K562 (cell line): ENCODE measurements at regions not wholly inside any gene's neighbourhood (a gene's known extent, or its start where the extent isn't known, plus 50 kb on each side); places are given as distances from the start of the nearest gene placed in this dataset.

Experiments used
- ATAC-seq: fragments of 200-7000 bp; cut with Tn5 transposase; 3 replicates; pipeline ENCODE4 v1.9.1; 2020; ENCODE audit warnings: moderate library complexity
- BruUV-seq: library from RNA; stranded (reverse); fragments of 400-500 nt; replicated peaks from 2 replicates; lab custom pipeline; 2021; lab: Mats Ljungman, UMichigan
- CTCF ChIA-PET: fragments of 300-600 bp; formaldehyde crosslinking; extraction: SDS; loops from one replicate; lab custom pipeline; 2021; ENCODE audit warnings: low intra/inter-chr PET ratio; lab: Yijun Ruan, JAX
- POLR2A ChIA-PET: fragments of 300-600, 350-650 bp; sonication (Branson Sonifier 250); formaldehyde crosslinking; extraction: SDS; loops from one replicate; lab custom pipeline; 2021; ENCODE audit warnings: antibody characterized with exemption, inconsistent platforms; lab: Yijun Ruan, JAX
- DNase-seq, 4 experiments: peaks; one replicate each; pipeline versions ENCODE4 v3.0.0 to v3.0.0-alpha.2; 2011 to 2018; ENCODE audit warnings: low spot score in 3 of 4, mixed read lengths in 3 of 4; ENCODE audit errors: extremely low read depth in 1 of 4
- FAIRE-seq: peaks from 2 replicates; lab custom pipeline; 2011; peaks lifted over from hg19 to GRCh38; lab: Jason Lieb, UNC
- H2AFZ ChIP-seq: 2 replicates; pipeline ENCODE4 v1.6.0; 2011; ENCODE audit warnings: low read depth, low read length, control low read depth, inconsistent platforms
- H3K27ac ChIP-seq: fragments of 200-600 bp; 3 replicates; pipeline ENCODE4 v1.8.0; 2011; ENCODE audit warnings: low read depth, mild to moderate bottlenecking, control low read depth, inconsistent platforms, low read length, moderate library complexity, mixed read lengths; ENCODE audit errors: extremely low read depth
- H3K27me3 ChIP-seq, 2 experiments: fragments of 300-600 bp in 1 of 2; 2 replicates in 1 of 2; 3 replicates in 1 of 2; pipeline versions ENCODE4 v1.6.0 to v1.8.0; 2011; ENCODE audit warnings: inconsistent platforms in 2 of 2, low read length in 2 of 2, mild to moderate bottlenecking in 1 of 2, mixed read lengths in 1 of 2, moderate library complexity in 1 of 2; ENCODE audit not compliant: control insufficient read depth in 2 of 2, insufficient read depth in 2 of 2
- H3K36me3 ChIP-seq: fragments of 300-600 bp; 3 replicates; pipeline ENCODE4 v1.8.0; 2011; ENCODE audit warnings: mild to moderate bottlenecking, low read length, inconsistent platforms; ENCODE audit not compliant: control insufficient read depth, insufficient read depth
- H3K4me1 ChIP-seq, 2 experiments: fragments of 200-600 bp in 1 of 2; replicated peaks in 1 of 2; 2 replicates in 1 of 2; 3 replicates in 1 of 2; pipeline versions ENCODE4 v1.5.1 to v1.8.0; 2011; ENCODE audit warnings: inconsistent platforms in 2 of 2, low read length in 2 of 2, mild to moderate bottlenecking in 1 of 2, mixed read lengths in 1 of 2, moderate library complexity in 1 of 2; ENCODE audit not compliant: control insufficient read depth in 2 of 2, insufficient read depth in 2 of 2
- H3K4me2 ChIP-seq: 2 replicates; pipeline ENCODE4 v1.6.1; 2011; ENCODE audit warnings: low read length, control low read depth, inconsistent platforms, mixed read lengths; ENCODE audit not compliant: insufficient read depth
- H3K4me3 ChIP-seq: fragments of 200-600 bp; sonication (generic), shearing (Covaris generic); 2 replicates; pipeline ENCODE4 v1.5.1; 2016; ENCODE audit warnings: control low read depth, inconsistent platforms
- H3K79me2 ChIP-seq: fragments of 200-600 bp; 3 replicates; pipeline ENCODE4 v1.8.0; 2011; ENCODE audit warnings: low read length, inconsistent platforms; ENCODE audit not compliant: control insufficient read depth, insufficient read depth
- H3K9ac ChIP-seq, 2 experiments: 2 replicates each; pipeline versions ENCODE4 v1.6.0 to v1.6.1; 2011; ENCODE audit warnings: low read depth in 2 of 2, low read length in 2 of 2, control low read depth in 1 of 2, inconsistent platforms in 1 of 2, mild to moderate bottlenecking in 1 of 2, mixed read lengths in 1 of 2; ENCODE audit not compliant: insufficient read depth in 1 of 2
- H3K9me1 ChIP-seq: one replicate; pipeline ENCODE4 v1.6.0; 2011; ENCODE audit warnings: inconsistent platforms, mild to moderate bottlenecking, low read length, moderate library complexity; ENCODE audit not compliant: control insufficient read depth, insufficient read depth
- H3K9me3 ChIP-seq: replicated peaks from 2 replicates; pipeline ENCODE4 v1.5.1; 2011; ENCODE audit warnings: low read depth, low read length, inconsistent platforms; ENCODE audit not compliant: control insufficient read depth, insufficient read depth
- H4K20me1 ChIP-seq: replicated peaks from 2 replicates; pipeline ENCODE4 v1.6.1; 2011; ENCODE audit warnings: low read length, inconsistent platforms, mixed read lengths; ENCODE audit not compliant: control insufficient read depth, insufficient read depth
- OTX1 ChIP-seq: fragments of 450-650 bp; formaldehyde crosslinking; IDR thresholded peaks from 2 replicates; pipeline ENCODE4 v1.4.0; 2022; ENCODE audit warnings: mild to moderate bottlenecking
- RBM25 ChIP-seq: fragments of 200-400 bp; formaldehyde crosslinking; IDR thresholded peaks from 2 replicates; pipeline ENCODE4 v1.6.1; 2018; ENCODE audit warnings: low read length, low read depth, moderate library complexity; ENCODE audit not compliant: severe bottlenecking
- TARDBP ChIP-seq: fragments of 450-650 bp; IDR thresholded peaks from 2 replicates; pipeline ENCODE4 v1.6.1; 2016
- TFAP4 ChIP-seq: sonication (generic); formaldehyde crosslinking; IDR thresholded peaks from 2 replicates; pipeline ENCODE4 v1.8.0; 2022; ENCODE audit warnings: missing genetic modification reagents, mild to moderate bottlenecking, moderate library complexity, borderline replicate concordance
- ZNF197 ChIP-seq: fragments of 200-800 bp; sonication (Bioruptor generic); IDR thresholded peaks from 2 replicates; pipeline ENCODE4 v1.6.1; 2016; ENCODE audit warnings: low read depth, missing genetic modification characterization, missing compliant biosample characterization
- ZNF41 ChIP-seq: fragments of 250-450 bp; sonication (Bioruptor Pico); conservative IDR thresholded peaks from 2 replicates; pipeline ENCODE4 v1.4.0; 2020; ENCODE audit warnings: mild to moderate bottlenecking
- ZNF586 ChIP-seq: fragments of 450-650 bp; formaldehyde crosslinking; conservative IDR thresholded peaks from 2 replicates; pipeline ENCODE4 v1.4.0; 2020; ENCODE audit warnings: mild to moderate bottlenecking, moderate library complexity
- WGBS: fragments of 100-300 bp; shearing (Covaris generic); methylation state at CpG from one replicate; pipeline ENCODE4 v1.1.6; 2016; ENCODE audit warnings: low coverage, mixed read lengths; ENCODE audit not compliant: insufficient coverage; ENCODE audit errors: missing lambda C conversion rate; 5-methylcytosine and 5-hydroxymethylcytosine counted together
- in situ Hi-C: fragments of 300-500 bp; cut with MboI; formaldehyde crosslinking; loops from 4 replicates; pipeline ENCODE4 v1.15.0; 2018; ENCODE audit warnings: inconsistent platforms, mixed read lengths
- intact Hi-C: fragments of 100-400 bp; cut with micrococcal nuclease; formaldehyde crosslinking; loops from 2 replicates; pipeline ENCODE4 v1.14.2; 2022
- TF ChIP-seq, protein P1 (sequence below): fragments of 450-650 bp; formaldehyde crosslinking; conservative IDR thresholded peaks from 2 replicates; pipeline ENCODE4 v1.4.0; 2022; ENCODE audit warnings: mild to moderate bottlenecking, missing genetic modification characterization

- TF ChIP-seq, protein P1, sequence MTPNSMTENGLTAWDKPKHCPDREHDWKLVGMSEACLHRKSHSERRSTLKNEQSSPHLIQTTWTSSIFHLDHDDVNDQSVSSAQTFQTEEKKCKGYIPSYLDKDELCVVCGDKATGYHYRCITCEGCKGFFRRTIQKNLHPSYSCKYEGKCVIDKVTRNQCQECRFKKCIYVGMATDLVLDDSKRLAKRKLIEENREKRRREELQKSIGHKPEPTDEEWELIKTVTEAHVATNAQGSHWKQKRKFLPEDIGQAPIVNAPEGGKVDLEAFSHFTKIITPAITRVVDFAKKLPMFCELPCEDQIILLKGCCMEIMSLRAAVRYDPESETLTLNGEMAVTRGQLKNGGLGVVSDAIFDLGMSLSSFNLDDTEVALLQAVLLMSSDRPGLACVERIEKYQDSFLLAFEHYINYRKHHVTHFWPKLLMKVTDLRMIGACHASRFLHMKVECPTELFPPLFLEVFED (CRISPR knock-in tag) = peak; percentile 85; the same call in 1 of the 2 replicates
- peak; percentile 63; the same call in 1 of the 2 replicates for TF ChIP-seq OTX1
- no peak for TF ChIP-seq RBM25
- TF ChIP-seq TARDBP = no peak
These were observed 166.5 kb upstream of the MYLIP start (continued) for GRCh38 chr6:15962449-15962764.

DNA sequence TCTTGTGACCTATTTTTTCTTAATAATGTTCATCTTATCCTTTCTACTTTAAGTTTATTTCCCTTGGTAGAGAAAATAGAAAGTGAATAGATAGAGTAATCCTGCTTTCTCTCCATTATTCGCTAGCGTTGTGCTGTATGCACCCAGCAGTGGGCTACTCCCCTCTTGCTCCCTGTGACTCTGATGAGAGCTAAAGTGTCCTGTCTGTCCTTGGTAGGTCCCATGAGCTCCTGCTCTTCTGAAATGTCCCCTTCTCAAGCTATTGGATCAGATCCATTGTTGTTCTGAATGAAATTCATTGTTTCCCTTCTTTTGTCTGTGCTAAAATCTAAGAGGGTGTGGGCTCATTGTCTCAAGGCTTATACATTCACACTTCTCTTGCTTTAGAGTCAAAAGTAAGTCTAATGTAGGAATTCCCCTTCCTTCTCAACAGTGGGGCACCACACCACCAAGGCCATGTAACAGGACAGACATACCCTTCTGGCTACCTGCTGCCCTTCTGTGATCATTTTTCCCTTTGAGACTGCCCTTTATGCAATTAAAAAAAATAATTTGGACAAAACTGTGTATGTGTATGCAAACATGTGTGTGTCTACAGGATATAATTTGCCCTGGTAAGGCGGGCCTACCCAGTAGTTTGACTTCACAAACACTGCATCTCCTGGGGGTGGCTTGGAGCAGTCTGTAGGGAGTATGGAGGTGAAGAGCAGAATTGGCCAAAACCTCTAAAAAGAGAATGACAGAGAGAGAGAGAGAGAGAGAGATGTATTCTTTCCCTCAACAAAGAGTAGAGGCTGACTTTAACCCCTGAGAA lies 167.0 kb upstream of the MYLIP start:
- in situ Hi-C loops = no loop called here
- ATAC-seq = peak; percentile 16; the same call in 1 of the 3 replicates
- no peak for DNase-seq
- intact Hi-C loops = no loop called here
- H3K9ac ChIP-seq = no peak overlapping the region
- FAIRE-seq = no peak
- no peaks in the 10 kb centered on the region for H3K79me2 ChIP-seq
- peaks cover 10% of the 10 kb centered on the region; the same call in 1 of the 2 replicates for H3K9me3 ChIP-seq
- no peak overlapping the region for H3K27ac ChIP-seq
- H3K9me1 ChIP-seq = no peaks in the 10 kb centered on the region
- ChIA-PET POLR2A (interaction anchor here (1.0 kb wide), 1 partner anchor 33 kb away, joined by 3 read pairs; no protein-coding TSS in a partner anchor), CTCF (no interaction called here)
- H3K36me3 ChIP-seq = no peaks in the 10 kb centered on the region
- H4K20me1 ChIP-seq = no peaks in the 10 kb centered on the region
- no peak overlapping the region for H3K4me3 ChIP-seq
- peak overlapping the region; percentile 84 for H2AFZ ChIP-seq
- peaks cover under 1 to 17% of the 10 kb centered on the region in 2 experiments; a peak in 4 of 5 replicates for H3K4me1 ChIP-seq
- 80% methylated on average over 3 of the region's 3 CpGs for WGBS
- no peak overlapping the region for H3K4me2 ChIP-seq
- TF ChIP-seq ZNF586 (CRISPR knock-in tag) = no peak
- no peak for TF ChIP-seq ZNF197 (CRISPR knock-in tag)
- no peak for TF ChIP-seq TFAP4 (CRISPR knock-in tag)
- no peak for TF ChIP-seq ZNF41 (CRISPR knock-in tag)
- H3K27me3 ChIP-seq = no peaks in the 10 kb centered on the region
- no TSS peak for BruUV-seq
